HG02981 (cell line): ENCODE measurements at regions not wholly inside any gene's neighbourhood (a gene's known extent, or its start where the extent isn't known, plus 50 kb on each side); places are given as distances from the start of the nearest gene placed in this dataset.
"Not testable (repeated sequence)": the region's sequence is repeated elsewhere in the genome, so short reads cannot be mapped to it uniquely, and the experiment has no call there.

ENCODE experiments used
- ATAC-seq: cut with Tn5 transposase; IDR thresholded peaks from one replicate; pipeline ENCODE4 v1.9.1; 2021; ENCODE audit warnings: mild to moderate bottlenecking, moderate library complexity; ENCODE audit not compliant: unreplicated experiment

- no peak for ATAC-seq
Observed at GRCh38 chr12:105523164-105524057, 192.9 kb downstream of the C12orf75 start.

- ATAC-seq, result no peak
Observed at GRCh38 chr12:105524961-105525360, 194.5 kb downstream of the C12orf75 start.

- no peak for ATAC-seq
Observed at GRCh38 chr12:105534068-105534467, 203.6 kb downstream of the C12orf75 start.

GRCh38 chr12:105535033-105535432, 204.5 kb downstream of the C12orf75 start:
- not testable (repeated sequence) for ATAC-seq

GRCh38 chr12:105538880-105539279, 208.4 kb downstream of the C12orf75 start:
- no peak for ATAC-seq

- no peak for ATAC-seq
Observed at GRCh38 chr12:105539735-105540134, 209.2 kb downstream of the C12orf75 start.

GRCh38 chr12:105547786-105548185, 217.3 kb downstream of the C12orf75 start:
- no peak for ATAC-seq

- no peak for ATAC-seq
Observed at GRCh38 chr12:105548626-105549025, 218.1 kb downstream of the C12orf75 start.

- ATAC-seq, result no peak
Observed at GRCh38 chr12:105552056-105552455, 221.6 kb downstream of the C12orf75 start.

- no peak for ATAC-seq
Observed at GRCh38 chr12:105554223-105554678, 223.8 kb downstream of the C12orf75 start.

GRCh38 chr12:105554856-105555255, 224.4 kb downstream of the C12orf75 start:
- no peak for ATAC-seq

GRCh38 chr12:105555556-105556295, 225.2 kb downstream of the C12orf75 start:
- ATAC-seq, result no peak

- no peak for ATAC-seq
Observed at GRCh38 chr12:105559310-105559709, 228.8 kb downstream of the C12orf75 start.

- no peak for ATAC-seq
Observed at GRCh38 chr12:105561546-105562198, 231.2 kb downstream of the C12orf75 start.

GRCh38 chr12:105562199-105562971, 231.9 kb downstream of the C12orf75 start:
- ATAC-seq, result no peak

- no peak for ATAC-seq
Observed at GRCh38 chr12:105567061-105567460, 236.6 kb downstream of the C12orf75 start.

- no peak for ATAC-seq
Observed at GRCh38 chr12:105569886-105570285, 239.4 kb downstream of the C12orf75 start.

- ATAC-seq, result no peak
Observed at GRCh38 chr12:105570944-105571343, 240.5 kb downstream of the C12orf75 start.

GRCh38 chr12:105573574-105573973, 243.1 kb downstream of the C12orf75 start:
- no peak for ATAC-seq

GRCh38 chr12:105574056-105574715, 243.7 kb downstream of the C12orf75 start:
- no peak for ATAC-seq
